ENCODE measurements at regions not wholly inside any gene's neighbourhood (a gene's known extent, or its start where the extent isn't known, plus 50 kb on each side); places are given as distances from the start of the nearest gene placed in this dataset.

DNA sequence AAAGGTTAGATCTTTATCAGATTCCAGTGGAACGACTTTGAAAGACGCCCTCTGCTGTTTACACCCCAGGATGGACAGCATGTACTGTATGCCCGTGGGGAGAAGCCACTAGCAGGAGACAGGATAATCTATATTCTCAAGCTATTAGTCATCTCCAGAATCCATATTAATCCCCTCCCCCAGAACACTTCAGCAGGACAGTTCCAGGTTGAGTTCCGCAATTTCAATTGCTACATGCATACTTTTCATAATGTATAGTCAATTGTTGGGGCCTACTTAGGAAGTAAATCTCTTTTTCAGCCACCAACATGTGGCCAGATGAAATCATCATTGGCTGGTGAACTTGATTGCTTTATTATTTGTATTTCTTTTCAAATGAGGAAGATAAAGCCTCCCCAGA lies 313.1 kb upstream of the SMIM30 start:
- TF ChIP-seq, protein P1, sequence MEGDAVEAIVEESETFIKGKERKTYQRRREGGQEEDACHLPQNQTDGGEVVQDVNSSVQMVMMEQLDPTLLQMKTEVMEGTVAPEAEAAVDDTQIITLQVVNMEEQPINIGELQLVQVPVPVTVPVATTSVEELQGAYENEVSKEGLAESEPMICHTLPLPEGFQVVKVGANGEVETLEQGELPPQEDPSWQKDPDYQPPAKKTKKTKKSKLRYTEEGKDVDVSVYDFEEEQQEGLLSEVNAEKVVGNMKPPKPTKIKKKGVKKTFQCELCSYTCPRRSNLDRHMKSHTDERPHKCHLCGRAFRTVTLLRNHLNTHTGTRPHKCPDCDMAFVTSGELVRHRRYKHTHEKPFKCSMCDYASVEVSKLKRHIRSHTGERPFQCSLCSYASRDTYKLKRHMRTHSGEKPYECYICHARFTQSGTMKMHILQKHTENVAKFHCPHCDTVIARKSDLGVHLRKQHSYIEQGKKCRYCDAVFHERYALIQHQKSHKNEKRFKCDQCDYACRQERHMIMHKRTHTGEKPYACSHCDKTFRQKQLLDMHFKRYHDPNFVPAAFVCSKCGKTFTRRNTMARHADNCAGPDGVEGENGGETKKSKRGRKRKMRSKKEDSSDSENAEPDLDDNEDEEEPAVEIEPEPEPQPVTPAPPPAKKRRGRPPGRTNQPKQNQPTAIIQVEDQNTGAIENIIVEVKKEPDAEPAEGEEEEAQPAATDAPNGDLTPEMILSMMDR (IDR thresholded peaks at IDR 0.05; ENCODE audit: poor library complexity), result no peak
- TF ChIP-seq EZH2 (IDR thresholded peaks at IDR 0.05; ENCODE audit: borderline replicate concordance) (no peak), EZH2phosphoT487 (IDR thresholded peaks at IDR 0.05; ENCODE audit: low read depth, severe bottlenecking, unreplicated experiment) (no peak)
